Smooth muscle cell (in vitro differentiated cells): ENCODE measurements at regions not wholly inside any gene's neighbourhood (a gene's known extent, or its start where the extent isn't known, plus 50 kb on each side); places are given as distances from the start of the nearest gene placed in this dataset.

Experiments used
- DNase-seq: peaks from one replicate; lab custom pipeline; 2025; ENCODE audit not compliant: unreplicated experiment; lab: John Stamatoyannopoulos, UW
- H2AFZ ChIP-seq: fragments of 200-600 bp; sonication (generic); 2 replicates; pipeline ENCODE4 v1.6.0; 2016; ENCODE audit warnings: antibody characterized with exemption, low read depth, mild to moderate bottlenecking
- H3F3A ChIP-seq: fragments of 200-600 bp; sonication (generic); 2 replicates; pipeline ENCODE4 v1.6.0; 2017; ENCODE audit warnings: antibody characterized with exemption, low read depth
- H3K27ac ChIP-seq: fragments of 200-600 bp; sonication (generic); 2 replicates; pipeline ENCODE4 v1.5.1; 2016; ENCODE audit warnings: low read depth, mild to moderate bottlenecking
- H3K27me3 ChIP-seq: fragments of 200-600 bp; sonication (generic); 2 replicates; pipeline ENCODE4 v1.6.1; 2016; ENCODE audit warnings: low read depth, mild to moderate bottlenecking
- H3K36me3 ChIP-seq: fragments of 200-600 bp; sonication (generic); 2 replicates; pipeline ENCODE4 v1.5.1; 2016; ENCODE audit warnings: low read depth
- H3K4me1 ChIP-seq: fragments of 200-600 bp; sonication (generic); 2 replicates; pipeline ENCODE4 v1.5.1; 2016; ENCODE audit warnings: low read depth
- H3K4me2 ChIP-seq: fragments of 200-600 bp; sonication (generic); 2 replicates; pipeline ENCODE4 v1.6.0; 2016; ENCODE audit warnings: mild to moderate bottlenecking
- H3K4me3 ChIP-seq: fragments of 200-600 bp; sonication (generic); 2 replicates; pipeline ENCODE4 v1.5.1; 2016; ENCODE audit warnings: mild to moderate bottlenecking
- H3K79me2 ChIP-seq: fragments of 200-600 bp; sonication (generic); 2 replicates; pipeline ENCODE4 v1.6.0; 2016; ENCODE audit warnings: low read depth, mild to moderate bottlenecking
- H3K9ac ChIP-seq: fragments of 200-600 bp; sonication (generic); 2 replicates; pipeline ENCODE4 v1.6.0; 2016; ENCODE audit warnings: low read depth
- H3K9me3 ChIP-seq: fragments of 200-600 bp; sonication (generic); replicated peaks from 2 replicates; pipeline ENCODE4 v1.5.1; 2016; ENCODE audit warnings: low read depth
- H4K20me1 ChIP-seq: fragments of 200-600 bp; sonication (generic); 2 replicates; pipeline ENCODE4 v1.6.0; 2016; ENCODE audit warnings: low read depth
- WGBS: methylation state at CpG from one replicate; pipeline ENCODE4 v1.1.7; 2016; ENCODE audit warnings: low lambda C conversion rate; 5-methylcytosine and 5-hydroxymethylcytosine counted together
- TF ChIP-seq, protein P1 (sequence below): fragments of 200-600 bp; sonication (generic); IDR thresholded peaks from 2 replicates; pipeline ENCODE4 v1.5.1; 2017; ENCODE audit warnings: borderline replicate concordance, mild to moderate bottlenecking, antibody characterized with exemption; ENCODE audit not compliant: insufficient read depth, poor library complexity, severe bottlenecking

DNA sequence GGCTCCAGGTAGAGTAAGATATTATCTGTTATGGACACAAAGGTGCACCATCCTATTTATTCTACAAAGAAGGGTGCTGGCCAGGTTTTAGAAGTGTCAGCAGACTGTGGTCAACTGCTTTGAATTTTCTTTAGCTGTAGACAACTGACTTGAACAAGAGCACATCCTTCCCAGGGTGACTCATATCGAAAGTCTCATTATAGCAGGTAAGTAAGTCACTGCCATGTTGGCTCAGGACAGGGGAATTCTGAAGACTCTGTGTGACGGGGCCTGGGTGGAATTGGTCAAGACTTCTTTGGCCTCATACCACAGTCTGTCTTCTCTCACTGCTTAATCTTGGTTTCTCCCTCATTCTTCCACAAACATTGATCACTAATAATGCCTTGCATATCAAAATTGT is 214.5 kb upstream of the CDH9 start:
- H2AFZ ChIP-seq: no peak overlapping the region
- H3F3A ChIP-seq: no peaks in the 10 kb centered on the region
- no peaks in the 10 kb centered on the region for H3K27me3 ChIP-seq
- H3K79me2 ChIP-seq: no peaks in the 10 kb centered on the region
- H3K9me3 ChIP-seq: no peaks in the 10 kb centered on the region
- no peaks in the 10 kb centered on the region for H3K36me3 ChIP-seq
- DNase-seq: no peak
- no peak overlapping the region for H3K9ac ChIP-seq
- no peaks in the 10 kb centered on the region for H3K4me1 ChIP-seq
- H3K27ac ChIP-seq: no peak overlapping the region
- H3K4me3 ChIP-seq: no peak overlapping the region
- H4K20me1 ChIP-seq: no peaks in the 10 kb centered on the region
- H3K4me2 ChIP-seq: no peak overlapping the region
- TF ChIP-seq, protein P1, sequence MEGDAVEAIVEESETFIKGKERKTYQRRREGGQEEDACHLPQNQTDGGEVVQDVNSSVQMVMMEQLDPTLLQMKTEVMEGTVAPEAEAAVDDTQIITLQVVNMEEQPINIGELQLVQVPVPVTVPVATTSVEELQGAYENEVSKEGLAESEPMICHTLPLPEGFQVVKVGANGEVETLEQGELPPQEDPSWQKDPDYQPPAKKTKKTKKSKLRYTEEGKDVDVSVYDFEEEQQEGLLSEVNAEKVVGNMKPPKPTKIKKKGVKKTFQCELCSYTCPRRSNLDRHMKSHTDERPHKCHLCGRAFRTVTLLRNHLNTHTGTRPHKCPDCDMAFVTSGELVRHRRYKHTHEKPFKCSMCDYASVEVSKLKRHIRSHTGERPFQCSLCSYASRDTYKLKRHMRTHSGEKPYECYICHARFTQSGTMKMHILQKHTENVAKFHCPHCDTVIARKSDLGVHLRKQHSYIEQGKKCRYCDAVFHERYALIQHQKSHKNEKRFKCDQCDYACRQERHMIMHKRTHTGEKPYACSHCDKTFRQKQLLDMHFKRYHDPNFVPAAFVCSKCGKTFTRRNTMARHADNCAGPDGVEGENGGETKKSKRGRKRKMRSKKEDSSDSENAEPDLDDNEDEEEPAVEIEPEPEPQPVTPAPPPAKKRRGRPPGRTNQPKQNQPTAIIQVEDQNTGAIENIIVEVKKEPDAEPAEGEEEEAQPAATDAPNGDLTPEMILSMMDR: no peak
- WGBS: 89% methylated on average over 2 of the region's 2 CpGs

DNA sequence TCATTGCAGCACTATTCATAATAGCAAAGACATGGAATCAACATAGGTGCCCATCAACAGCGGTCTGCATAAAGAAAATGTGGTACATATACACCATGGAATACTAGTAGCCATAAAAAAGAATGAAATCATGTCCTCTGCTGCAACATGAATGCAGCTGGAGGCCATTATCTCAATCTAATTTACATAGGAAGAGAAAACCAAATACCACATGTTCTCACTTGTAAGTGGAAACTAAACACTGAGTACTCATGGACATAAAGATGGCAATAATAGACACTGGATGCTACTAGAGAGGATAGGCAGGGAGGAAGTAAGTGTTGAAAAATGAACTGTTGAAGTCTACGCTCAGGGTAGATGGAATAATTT is 203.9 kb upstream of the CDH9 start:
- Histone ChIP-seq H3K4me1 (no peaks in the 10 kb centered on the region), H3K9me3 (no peaks in the 10 kb centered on the region), H3F3A (peaks cover 10% of the 10 kb centered on the region), H3K27me3 (no peaks in the 10 kb centered on the region), H3K9ac (no peak overlapping the region), H3K27ac (peak overlapping the region; percentile 61), H2AFZ (no peak overlapping the region), H3K4me3 (no peak overlapping the region), H3K4me2 (peak overlapping the region; percentile 11), H4K20me1 (no peaks in the 10 kb centered on the region), H3K36me3 (no peaks in the 10 kb centered on the region), H3K79me2 (no peaks in the 10 kb centered on the region)
- no peak for DNase-seq
- WGBS: 65% methylated on average over 2 of the region's 2 CpGs
- TF ChIP-seq, protein P1: no peak

DNA sequence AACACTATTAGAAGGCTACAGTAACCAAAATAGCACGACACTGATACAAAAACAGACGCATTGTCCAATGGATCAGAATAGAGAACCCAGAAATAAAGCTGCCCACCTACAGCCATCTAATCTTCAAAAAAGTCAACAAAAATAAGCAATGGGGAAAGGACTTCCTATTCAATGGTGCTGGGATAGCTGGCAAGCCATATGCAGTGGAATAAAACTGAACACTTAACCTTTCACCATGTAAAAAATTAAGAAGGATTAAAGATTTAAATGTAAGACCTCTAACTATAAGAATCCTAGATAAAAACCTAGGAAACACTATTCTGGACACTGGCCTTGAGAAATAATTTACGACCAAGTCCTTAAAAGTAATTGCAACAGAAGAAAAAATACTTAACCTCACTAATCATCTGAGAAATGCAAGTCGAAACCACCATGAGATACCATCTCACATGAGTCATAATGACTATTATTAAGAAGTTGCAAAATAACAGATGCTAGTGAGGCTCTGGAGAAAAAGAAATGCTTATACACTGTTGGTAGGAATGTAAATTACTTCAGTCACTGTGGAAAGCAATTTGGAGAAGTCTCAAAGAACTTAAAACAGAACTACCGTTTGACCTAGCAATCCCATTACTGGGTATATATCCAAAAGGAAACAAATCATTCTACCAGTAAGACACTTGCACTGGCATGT is 203.3 kb upstream of the CDH9 start:
- TF ChIP-seq, protein P1: peak; percentile 38
- H3K4me3 ChIP-seq: no peak overlapping the region
- no peaks in the 10 kb centered on the region for H4K20me1 ChIP-seq
- no peaks in the 10 kb centered on the region for H3K79me2 ChIP-seq
- H2AFZ ChIP-seq: no peak overlapping the region
- no peak overlapping the region for H3K9ac ChIP-seq
- H3K4me1 ChIP-seq: no peaks in the 10 kb centered on the region
- no peaks in the 10 kb centered on the region for H3K36me3 ChIP-seq
- no peaks in the 10 kb centered on the region for H3K9me3 ChIP-seq
- peak overlapping the region; percentile 46 for H3K4me2 ChIP-seq
- 12% methylated on average over 5 of the region's 5 CpGs for WGBS
- H3K27me3 ChIP-seq: no peaks in the 10 kb centered on the region
- DNase-seq: no peak
- H3K27ac ChIP-seq: peak overlapping the region; percentile 61
- peaks cover 10% of the 10 kb centered on the region for H3F3A ChIP-seq

DNA sequence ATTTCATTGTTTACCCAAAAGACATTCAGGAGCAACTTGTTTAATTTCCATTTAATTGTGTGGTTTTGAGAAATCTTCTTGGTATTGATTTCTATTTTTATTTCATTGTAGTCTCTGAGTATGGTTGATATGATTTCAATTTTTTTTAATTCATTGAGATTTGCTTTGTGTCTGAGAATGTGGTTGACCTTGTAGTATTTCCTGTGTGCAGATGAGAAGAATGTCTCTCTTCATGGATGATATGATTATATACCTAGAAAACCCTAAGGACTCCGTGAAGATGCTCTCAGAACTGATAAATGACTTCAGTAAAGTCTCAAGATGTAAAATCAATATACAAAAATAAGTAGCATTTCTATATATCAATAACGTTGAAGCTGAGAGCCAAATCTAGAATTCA is 202.4 kb upstream of the CDH9 start:
- Histone ChIP-seq H3K9ac (no peak overlapping the region), H3K4me3 (no peak overlapping the region), H3K4me2 (no peak overlapping the region), H3K79me2 (no peaks in the 10 kb centered on the region), H3K27ac (no peak overlapping the region), H3K4me1 (no peaks in the 10 kb centered on the region), H3K9me3 (no peaks in the 10 kb centered on the region), H3F3A (peaks cover 10% of the 10 kb centered on the region), H2AFZ (no peak overlapping the region), H3K27me3 (no peaks in the 10 kb centered on the region), H3K36me3 (no peaks in the 10 kb centered on the region), H4K20me1 (no peaks in the 10 kb centered on the region)
- no peak for DNase-seq
- WGBS: 100% methylated on average over 2 of the region's 2 CpGs
- TF ChIP-seq, protein P1: no peak
